ENCODE measurements at regions not wholly inside any gene's neighbourhood (a gene's known extent, or its start where the extent isn't known, plus 50 kb on each side); places are given as distances from the start of the nearest gene placed in this dataset.

DNA sequence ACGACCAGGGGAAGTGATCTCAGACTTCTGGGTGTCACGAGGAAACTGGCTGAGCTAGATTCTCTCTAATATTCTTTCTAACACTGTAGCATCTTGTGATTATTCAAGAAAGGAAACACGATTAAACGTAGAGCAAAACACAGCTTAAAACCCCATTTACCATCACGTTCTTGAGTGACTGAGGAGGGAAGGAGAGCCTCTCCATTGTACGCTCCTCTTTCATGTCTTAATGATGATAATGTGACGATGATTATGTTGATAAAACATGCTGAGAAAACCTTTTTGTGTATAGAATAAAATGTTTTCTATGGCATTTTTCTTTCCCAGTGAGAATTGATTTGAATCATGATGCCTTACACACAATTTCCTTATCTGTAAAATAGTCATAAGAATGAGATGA, 705.6 kb upstream of the ID2 start (continued):
- TF ChIP-seq NR2C1 (IDR thresholded peaks at IDR 0.05), result no peak
- no peak for TF ChIP-seq NR2C1 (tag; IDR thresholded peaks at IDR 0.05)
- TF ChIP-seq MYBL2 (IDR thresholded peaks at IDR 0.05; ENCODE audit: low read depth), result no peak
- TF ChIP-seq MYBL2 (CRISPR knock-in tag; IDR thresholded peaks at IDR 0.05; ENCODE audit: borderline replicate concordance), result no peak
- no peak for TF ChIP-seq KAT7 (CRISPR knock-in tag; IDR thresholded peaks at IDR 0.05; ENCODE audit: borderline replicate concordance)
- no peak for TF ChIP-seq KLF1 (tag; IDR thresholded peaks at IDR 0.05)

DNA sequence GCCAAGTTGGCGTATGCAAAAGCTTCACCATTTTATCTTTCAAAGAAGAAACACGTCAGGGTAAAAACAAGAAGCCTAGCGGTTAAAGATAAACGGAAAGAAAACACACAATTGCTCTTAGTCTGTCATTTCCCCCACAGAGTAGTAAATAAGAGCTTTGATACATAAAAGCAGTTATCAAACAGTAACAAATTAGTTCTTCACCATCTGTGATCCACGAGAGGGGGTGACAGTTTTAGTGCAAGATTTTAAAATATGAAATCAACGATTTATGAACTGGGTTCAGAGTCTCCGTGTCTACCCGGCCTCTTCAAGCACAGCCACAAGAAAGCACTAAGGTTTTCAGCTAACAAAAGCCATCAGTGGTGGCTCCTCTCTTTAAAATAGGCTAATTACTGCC, 703.9 kb upstream of the ID2 start:
- in situ Hi-C loops (cut with MboI), result no loop called here
- DNase-seq (ENCODE audit: extremely low read depth in 1 of 4, low spot score in 3 of 4) (no peak), ATAC-seq (no peak), FAIRE-seq (no peak)
- Histone ChIP-seq H3K36me3 (ENCODE audit: control insufficient read depth, insufficient read depth, low read length) (no peaks in the 10 kb centered on the region), H4K20me1 (replicated peaks; ENCODE audit: control insufficient read depth, insufficient read depth, low read length) (no peaks in the 10 kb centered on the region), H3K27ac (ENCODE audit: extremely low read depth, low read depth, low read length) (no peak overlapping the region), H3K9ac (ENCODE audit: insufficient read depth in 1 of 2, low read depth in 2 of 2, low read length in 2 of 2) (no peak overlapping the region), H3K9me1 (ENCODE audit: control insufficient read depth, insufficient read depth, low read length) (no peaks in the 10 kb centered on the region), H3K79me2 (ENCODE audit: control insufficient read depth, insufficient read depth, low read length) (no peaks in the 10 kb centered on the region), H3K4me1 (replicated peaks in 1 of 2; ENCODE audit: control insufficient read depth in 2 of 2, insufficient read depth in 2 of 2, low read length in 2 of 2) (no peaks in the 10 kb centered on the region), H3K4me2 (ENCODE audit: insufficient read depth, low read length) (no peak overlapping the region), H3K4me3 (no peak overlapping the region), H3K9me3 (replicated peaks; ENCODE audit: control insufficient read depth, insufficient read depth, low read depth, low read length) (no peaks in the 10 kb centered on the region), H3K27me3 (ENCODE audit: control insufficient read depth in 2 of 2, insufficient read depth in 2 of 2, low read length in 2 of 2) (peaks cover 10 to 28% of the 10 kb centered on the region in 2 experiments), H2AFZ (ENCODE audit: low read depth, low read length) (no peak overlapping the region)
- ChIA-PET CTCF (ENCODE audit: low intra/inter-chr PET ratio) (no interaction called here), POLR2A (no interaction called here)
- no TSS peak for BruUV-seq (replicated peaks)
- intact Hi-C loops (cut with micrococcal nuclease), result no loop called here
- TF ChIP-seq GATA2 (CRISPR knock-in tag; IDR thresholded peaks at IDR 0.05), result no peak
- WGBS (ENCODE audit: insufficient coverage, low coverage, missing lambda C conversion rate), result 2% methylated on average over 8 of the region's 8 CpGs

Measured in K562 (cell line).